Adipocyte (in vitro differentiated cells): ENCODE measurements at regions not wholly inside any gene's neighbourhood (a gene's known extent, or its start where the extent isn't known, plus 50 kb on each side); places are given as distances from the start of the nearest gene placed in this dataset.

Source experiments
- DNase-seq: peaks from one replicate; pipeline ENCODE4 v3.0.0-alpha.2; 2015; ENCODE audit warnings: low read depth
- H3K27me3 ChIP-seq: replicated peaks from 2 replicates; pipeline ENCODE4 v1.7.0; 2013; ENCODE audit warnings: mild to moderate bottlenecking, low read length, moderate library complexity; ENCODE audit not compliant: control insufficient read depth, insufficient read depth
- H3K36me3 ChIP-seq: 2 replicates; pipeline ENCODE4 v1.7.0; 2013; ENCODE audit warnings: low read length, mild to moderate bottlenecking, moderate library complexity; ENCODE audit not compliant: control insufficient read depth, insufficient read depth, severe bottlenecking
- H3K4me1 ChIP-seq: 2 replicates; pipeline ENCODE4 v1.7.0; 2013; ENCODE audit warnings: mild to moderate bottlenecking, low read length, moderate library complexity; ENCODE audit not compliant: control insufficient read depth, insufficient read depth
- H3K4me3 ChIP-seq: 2 replicates; pipeline ENCODE4 v1.7.0; 2013; ENCODE audit warnings: mild to moderate bottlenecking, low read length, moderate library complexity
- H3K9ac ChIP-seq: 2 replicates; pipeline ENCODE4 v1.7.0; 2013; ENCODE audit warnings: mild to moderate bottlenecking, low read length, moderate library complexity
- H3K9me3 ChIP-seq: 2 replicates; pipeline ENCODE4 v1.7.0; 2013; ENCODE audit warnings: mild to moderate bottlenecking, low read length, moderate library complexity; ENCODE audit not compliant: control insufficient read depth

GRCh38 chr17:13740686-13741085 is 139.0 kb upstream of the HS3ST3A1 start:
- no peaks in the 10 kb centered on the region for H3K27me3 ChIP-seq
- H3K4me1 ChIP-seq: peaks cover 10% of the 10 kb centered on the region
- no peak overlapping the region for H3K9ac ChIP-seq
- no peak for DNase-seq
- H3K4me3 ChIP-seq: no peak overlapping the region
- H3K9me3 ChIP-seq: no peaks in the 10 kb centered on the region
- H3K36me3 ChIP-seq: no peaks in the 10 kb centered on the region

GRCh38 chr17:13741744-13742143 is 140.0 kb upstream of the HS3ST3A1 start:
- no peaks in the 10 kb centered on the region for H3K27me3 ChIP-seq
- H3K9me3 ChIP-seq: no peaks in the 10 kb centered on the region
- H3K9ac ChIP-seq: no peak overlapping the region
- DNase-seq: no peak
- H3K4me1 ChIP-seq: peaks cover 7% of the 10 kb centered on the region
- H3K36me3 ChIP-seq: no peaks in the 10 kb centered on the region
- H3K4me3 ChIP-seq: no peak overlapping the region

- DNase-seq: no peak
- Histone ChIP-seq H3K9me3 (no peaks in the 10 kb centered on the region), H3K9ac (no peak overlapping the region), H3K4me1 (no peaks in the 10 kb centered on the region), H3K4me3 (no peak overlapping the region), H3K27me3 (no peaks in the 10 kb centered on the region), H3K36me3 (no peaks in the 10 kb centered on the region)
These were observed 142.2 kb upstream of the HS3ST3A1 start for GRCh38 chr17:13743906-13744305.

- H3K36me3 ChIP-seq: no peaks in the 10 kb centered on the region
These were observed 144.7 kb upstream of the HS3ST3A1 start for GRCh38 chr17:13746404-13746803.

GRCh38 chr17:13749166-13749890 is 147.6 kb upstream of the HS3ST3A1 start:
- no peak for DNase-seq
- no peaks in the 10 kb centered on the region for H3K9me3 ChIP-seq
- no peaks in the 10 kb centered on the region for H3K27me3 ChIP-seq
- H3K9ac ChIP-seq: no peak overlapping the region
- H3K4me1 ChIP-seq: peaks cover 11% of the 10 kb centered on the region
- no peak overlapping the region for H3K4me3 ChIP-seq
- no peaks in the 10 kb centered on the region for H3K36me3 ChIP-seq

More at GRCh38 chr17:13746404-13746803, 144.7 kb upstream of the HS3ST3A1 start:
- no peaks in the 10 kb centered on the region for H3K27me3 ChIP-seq
- H3K9me3 ChIP-seq: no peaks in the 10 kb centered on the region
- H3K9ac ChIP-seq: no peak overlapping the region
- H3K4me1 ChIP-seq: peaks cover 11% of the 10 kb centered on the region
- no peak overlapping the region for H3K4me3 ChIP-seq
- no peak for DNase-seq

- Histone ChIP-seq H3K36me3 (no peaks in the 10 kb centered on the region), H3K9me3 (no peaks in the 10 kb centered on the region), H3K9ac (no peak overlapping the region), H3K27me3 (no peaks in the 10 kb centered on the region), H3K4me1 (peaks cover 11% of the 10 kb centered on the region), H3K4me3 (no peak overlapping the region)
- no peak for DNase-seq
These were observed 148.1 kb upstream of the HS3ST3A1 start for GRCh38 chr17:13749891-13750235.

- no peak for DNase-seq
- no peaks in the 10 kb centered on the region for H3K36me3 ChIP-seq
- H3K4me3 ChIP-seq: no peak overlapping the region
- no peaks in the 10 kb centered on the region for H3K9me3 ChIP-seq
- no peaks in the 10 kb centered on the region for H3K27me3 ChIP-seq
- H3K4me1 ChIP-seq: peaks cover 11% of the 10 kb centered on the region
- H3K9ac ChIP-seq: no peak overlapping the region
These were observed 149.4 kb upstream of the HS3ST3A1 start for GRCh38 chr17:13750816-13751793.

- H3K9ac ChIP-seq: no peak overlapping the region
- no peaks in the 10 kb centered on the region for H3K9me3 ChIP-seq
- H3K4me1 ChIP-seq: peaks cover 11% of the 10 kb centered on the region
- DNase-seq: no peak
- no peaks in the 10 kb centered on the region for H3K36me3 ChIP-seq
- H3K4me3 ChIP-seq: no peak overlapping the region
- no peaks in the 10 kb centered on the region for H3K27me3 ChIP-seq
These were observed 151.4 kb upstream of the HS3ST3A1 start for GRCh38 chr17:13753154-13753553.

GRCh38 chr17:13753771-13754170 is 152.0 kb upstream of the HS3ST3A1 start:
- no peak for DNase-seq
- H3K4me1 ChIP-seq: peaks cover 11% of the 10 kb centered on the region
- no peaks in the 10 kb centered on the region for H3K9me3 ChIP-seq
- no peak overlapping the region for H3K4me3 ChIP-seq
- H3K9ac ChIP-seq: no peak overlapping the region
- no peaks in the 10 kb centered on the region for H3K27me3 ChIP-seq
- no peaks in the 10 kb centered on the region for H3K36me3 ChIP-seq

GRCh38 chr17:13755851-13756250 is 154.1 kb upstream of the HS3ST3A1 start:
- Histone ChIP-seq H3K4me1 (peaks cover 10% of the 10 kb centered on the region), H3K9ac (no peak overlapping the region), H3K4me3 (no peak overlapping the region), H3K27me3 (no peaks in the 10 kb centered on the region), H3K9me3 (no peaks in the 10 kb centered on the region), H3K36me3 (no peaks in the 10 kb centered on the region)
- no peak for DNase-seq

GRCh38 chr17:13756763-13757162 is 155.0 kb upstream of the HS3ST3A1 start:
- Histone ChIP-seq H3K9ac (no peak overlapping the region), H3K27me3 (no peaks in the 10 kb centered on the region), H3K4me3 (no peak overlapping the region), H3K4me1 (peaks cover 5% of the 10 kb centered on the region), H3K36me3 (no peaks in the 10 kb centered on the region), H3K9me3 (no peaks in the 10 kb centered on the region)
- DNase-seq: no peak
